DMS 273 treated with DMSO at 0.1 percent for 48 hours (cell line): ENCODE measurements at regions not wholly inside any gene's neighbourhood (a gene's known extent, or its start where the extent isn't known, plus 50 kb on each side); places are given as distances from the start of the nearest gene placed in this dataset.
"Not testable (repeated sequence)": the region's sequence is repeated elsewhere in the genome, so short reads cannot be mapped to it uniquely, and the experiment has no call there.

ENCODE experiments used
- DNase-seq: peaks from one replicate; lab custom pipeline; 2025; lab: John Stamatoyannopoulos, UW

GRCh38 chr9:78122631-78123030, 91.0 kb upstream of the GNAQ start:
- no peak for DNase-seq

- DNase-seq = no peak
These were observed 89.9 kb upstream of the GNAQ start for GRCh38 chr9:78121488-78121887.

GRCh38 chr9:78118742-78119473, 87.3 kb upstream of the GNAQ start:
- no peak for DNase-seq

GRCh38 chr9:78115073-78115472, 83.5 kb upstream of the GNAQ start:
- no peak for DNase-seq

GRCh38 chr9:78114581-78114980, 83.0 kb upstream of the GNAQ start:
- no peak for DNase-seq

GRCh38 chr9:78112406-78112805, 80.8 kb upstream of the GNAQ start:
- DNase-seq = no peak

- no peak for DNase-seq
These were observed 80.4 kb upstream of the GNAQ start for GRCh38 chr9:78112004-78112403.

GRCh38 chr9:78109075-78109474, 77.5 kb upstream of the GNAQ start:
- no peak for DNase-seq

- DNase-seq = not testable (repeated sequence)
These were observed 75.0 kb upstream of the GNAQ start for GRCh38 chr9:78106586-78106985.

- no peak for DNase-seq
These were observed 72.4 kb upstream of the GNAQ start for GRCh38 chr9:78103971-78104433.

- no peak for DNase-seq
These were observed 69.6 kb upstream of the GNAQ start for GRCh38 chr9:78101247-78101646.

- DNase-seq = no peak
These were observed 65.9 kb upstream of the GNAQ start for GRCh38 chr9:78097541-78097940.

GRCh38 chr9:78091731-78092130, 60.1 kb upstream of the GNAQ start:
- DNase-seq = no peak

- DNase-seq = no peak
These were observed 57.5 kb upstream of the GNAQ start for GRCh38 chr9:78089111-78089510.

GRCh38 chr9:78088190-78088589, 56.6 kb upstream of the GNAQ start:
- not testable (repeated sequence) for DNase-seq
